HG02678 (cell line): ENCODE measurements at regions not wholly inside any gene's neighbourhood (a gene's known extent, or its start where the extent isn't known, plus 50 kb on each side); places are given as distances from the start of the nearest gene placed in this dataset.

Experiments
- ATAC-seq: cut with Tn5 transposase; IDR thresholded peaks from one replicate; pipeline ENCODE4 v1.9.1; 2021; ENCODE audit warnings: mild to moderate bottlenecking, moderate library complexity; ENCODE audit not compliant: unreplicated experiment

- no peak for ATAC-seq
Observed at GRCh38 chr5:124922255-124922975, 176.0 kb upstream of the ZNF608 start.

GRCh38 chr5:124923131-124923530 is 176.7 kb upstream of the ZNF608 start:
- ATAC-seq, result no peak

GRCh38 chr5:124924729-124925128 is 178.3 kb upstream of the ZNF608 start:
- no peak for ATAC-seq

- ATAC-seq, result no peak
Observed at GRCh38 chr5:124927735-124928134, 181.3 kb upstream of the ZNF608 start.

GRCh38 chr5:124929000-124929399 is 182.6 kb upstream of the ZNF608 start:
- no peak for ATAC-seq

GRCh38 chr5:124932791-124933600 is 186.6 kb upstream of the ZNF608 start:
- no peak for ATAC-seq

- peak; percentile 85 for ATAC-seq
Observed at GRCh38 chr5:124935065-124935464, 188.6 kb upstream of the ZNF608 start.

GRCh38 chr5:124936626-124936933 is 190.1 kb upstream of the ZNF608 start:
- peak; percentile 25 for ATAC-seq

GRCh38 chr5:124941051-124942049 is 194.9 kb upstream of the ZNF608 start:
- ATAC-seq, result no peak

GRCh38 chr5:124948062-124948753 is 201.8 kb upstream of the ZNF608 start:
- ATAC-seq, result no peak

GRCh38 chr5:124948754-124949275 is 202.4 kb upstream of the ZNF608 start:
- ATAC-seq, result no peak

GRCh38 chr5:124949862-124950261 is 203.4 kb upstream of the ZNF608 start:
- no peak for ATAC-seq

GRCh38 chr5:124951105-124951504 is 204.7 kb upstream of the ZNF608 start:
- ATAC-seq, result no peak

- ATAC-seq, result peak; percentile 68
Observed at GRCh38 chr5:124951661-124952060, 205.2 kb upstream of the ZNF608 start.

- peak; percentile 90 for ATAC-seq
Observed at GRCh38 chr5:124952079-124952478, 205.6 kb upstream of the ZNF608 start.

- ATAC-seq, result peak; percentile 61
Observed at GRCh38 chr5:124952566-124952965, 206.1 kb upstream of the ZNF608 start.

- ATAC-seq, result no peak
Observed at GRCh38 chr5:124954784-124955183, 208.3 kb upstream of the ZNF608 start.

GRCh38 chr5:124956471-124957029 is 210.1 kb upstream of the ZNF608 start:
- no peak for ATAC-seq

GRCh38 chr5:124957063-124957462 is 210.6 kb upstream of the ZNF608 start:
- no peak for ATAC-seq

GRCh38 chr5:124960266-124960665 is 213.8 kb upstream of the ZNF608 start:
- no peak for ATAC-seq
